ENCODE measurements at regions not wholly inside any gene's neighbourhood (a gene's known extent, or its start where the extent isn't known, plus 50 kb on each side); places are given as distances from the start of the nearest gene placed in this dataset.

DNA sequence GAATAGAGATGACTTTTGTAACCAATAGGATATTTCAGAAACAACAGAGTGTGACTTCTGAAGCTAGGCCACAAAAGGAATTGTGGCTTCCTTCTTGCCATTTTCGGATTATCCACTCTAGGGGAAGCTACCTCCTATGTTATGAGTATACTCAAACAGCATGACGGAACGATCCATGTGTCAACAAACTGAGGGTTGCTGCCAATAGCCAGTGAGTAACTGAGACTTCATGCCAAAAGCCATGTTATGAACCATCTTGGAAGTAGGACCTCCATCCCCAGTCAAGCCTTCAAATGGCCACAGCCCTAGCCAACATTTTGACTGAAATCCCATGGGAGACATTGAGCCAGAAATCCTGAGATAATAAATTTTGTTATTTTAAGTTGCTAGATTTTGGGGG lies 69.0 kb upstream of the IL6 start:
- no peak for DNase-seq (ENCODE audit: low read depth in 2 of 2)

DNA sequence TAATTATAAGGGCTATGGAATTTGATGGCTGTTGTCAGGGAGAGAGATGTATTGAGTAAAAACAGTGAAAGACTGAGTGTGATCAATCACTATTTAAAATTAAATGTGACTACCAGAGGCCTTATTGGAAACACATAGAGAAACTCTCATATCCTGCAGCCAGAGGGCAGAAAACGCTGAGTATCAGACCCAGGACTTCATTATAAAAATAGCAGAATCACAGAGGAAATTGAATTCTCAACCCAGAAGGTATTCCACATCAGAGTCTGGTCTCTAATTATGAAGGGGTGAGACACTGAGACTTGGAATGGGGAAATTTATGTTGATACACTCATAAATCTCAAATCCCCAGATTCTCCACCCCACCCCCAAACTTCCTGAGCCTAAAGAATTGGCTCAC lies 69.5 kb upstream of the IL6 start:
- DNase-seq (ENCODE audit: low read depth in 2 of 2) = no peak

DNA sequence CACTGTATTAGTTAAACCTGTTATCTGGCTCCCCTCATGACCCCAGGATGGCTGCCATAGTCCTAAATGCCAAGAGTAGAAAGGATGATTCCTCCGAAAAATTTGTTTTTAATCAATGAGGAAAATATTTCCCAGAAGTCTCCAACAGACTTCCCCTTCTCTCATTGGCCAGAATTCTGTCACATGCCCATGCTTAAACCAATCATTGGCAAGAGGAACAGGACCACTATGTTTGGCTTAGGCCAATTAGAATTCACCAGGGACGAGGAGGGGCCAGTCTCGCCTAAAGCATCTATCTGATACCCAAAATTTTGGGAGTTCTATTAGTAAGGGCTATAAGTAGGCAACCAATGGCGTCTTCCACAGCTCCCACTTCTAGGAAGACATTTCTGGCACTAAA lies 71.2 kb upstream of the IL6 start:
- DNase-seq (ENCODE audit: low read depth in 2 of 2) = no peak

DNA sequence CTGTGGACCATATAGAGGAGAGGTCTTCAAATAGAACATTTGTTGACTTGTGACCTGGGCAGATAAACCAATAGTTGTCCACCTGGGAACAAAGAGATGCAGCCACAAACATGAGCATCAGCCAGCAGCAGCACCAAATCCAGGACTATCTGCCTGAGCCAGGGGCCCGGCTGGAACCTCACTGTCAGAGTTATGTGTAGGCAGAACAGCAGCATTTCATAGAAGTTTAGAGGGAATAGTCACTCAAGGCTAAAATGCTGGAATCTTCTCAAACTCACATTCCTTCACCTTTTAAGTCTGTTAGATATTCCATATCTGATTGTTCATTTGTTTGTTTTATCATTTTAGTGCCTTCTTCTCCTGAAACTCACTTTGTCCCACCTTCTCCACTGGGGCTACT lies 72.2 kb upstream of the IL6 start:
- no peak for DNase-seq (ENCODE audit: low read depth in 2 of 2)

DNA sequence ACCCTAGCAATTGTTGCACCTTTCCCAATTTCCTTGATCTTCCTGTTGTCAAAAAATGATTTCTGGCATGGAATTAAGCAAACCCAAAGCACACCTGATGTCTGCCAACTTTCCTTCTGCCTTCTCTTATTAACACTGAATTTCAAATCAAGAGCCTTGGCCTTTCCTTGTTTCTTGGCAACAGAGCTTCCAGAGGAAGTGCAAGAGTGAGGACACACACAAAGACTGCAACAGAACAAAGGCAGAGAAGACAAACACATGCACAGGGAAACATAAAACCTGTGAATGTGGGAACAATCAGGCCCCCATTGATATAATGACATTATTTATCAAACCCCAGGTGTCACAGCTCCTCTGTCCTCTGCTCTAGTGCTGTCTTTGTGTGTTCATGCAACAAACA lies 73.0 kb upstream of the IL6 start:
- no peak for DNase-seq (ENCODE audit: low read depth in 2 of 2)

DNA sequence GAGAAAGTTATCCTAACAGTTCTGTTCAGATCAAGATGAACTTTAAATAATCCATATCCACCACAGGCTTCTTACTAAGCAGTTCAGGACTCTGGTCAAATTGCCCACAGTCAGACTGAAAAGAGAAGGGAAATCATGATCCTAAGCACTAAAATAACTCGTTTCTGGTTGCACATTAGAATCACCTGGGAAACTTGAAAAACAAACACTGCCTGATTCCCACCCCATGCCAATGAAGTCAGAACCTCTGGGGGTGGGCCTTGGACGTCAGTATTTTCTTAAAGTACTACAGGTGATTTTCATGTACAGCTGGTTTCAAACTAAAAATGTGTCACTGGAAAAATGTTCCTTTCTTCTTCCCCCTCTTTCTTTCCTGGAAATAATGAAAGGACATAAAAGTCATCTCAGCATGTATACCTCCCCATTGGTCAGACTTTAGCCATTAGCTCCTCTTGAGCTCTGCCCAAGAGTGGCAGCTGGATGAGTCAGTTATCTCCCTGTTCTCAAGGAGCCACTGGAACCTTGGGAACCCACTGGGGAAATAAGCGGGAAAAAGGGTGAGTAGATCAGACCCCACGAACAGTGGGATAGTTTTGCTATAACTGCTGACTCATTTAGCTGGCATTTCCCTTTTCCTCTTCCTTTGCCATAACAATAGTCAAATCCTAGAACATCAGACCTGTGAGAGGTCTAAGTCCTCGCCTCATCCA lies 75.3 kb upstream of the IL6 start:
- DNase-seq (ENCODE audit: low read depth in 2 of 2) = no peak

DNA sequence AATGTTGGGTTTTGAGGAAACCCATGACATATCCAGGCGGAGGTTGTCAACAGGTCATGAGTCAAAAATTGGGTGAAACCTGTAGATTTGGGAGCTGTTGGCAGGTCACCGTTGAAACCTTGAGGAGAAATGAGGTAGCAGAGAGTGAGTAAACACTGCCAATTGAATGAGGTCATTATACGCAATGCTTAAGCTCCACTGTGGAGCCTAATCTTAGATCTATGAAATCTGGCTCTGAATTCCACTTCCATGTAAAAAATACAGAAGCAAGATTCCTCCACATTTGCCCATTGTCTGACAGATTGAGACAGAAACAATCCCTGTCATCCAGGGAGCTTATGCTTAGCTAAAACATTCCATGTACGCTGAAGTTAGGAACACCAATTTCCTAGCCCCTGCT lies 76.0 kb upstream of the IL6 start:
- DNase-seq (ENCODE audit: low read depth in 2 of 2) = no peak

DNA sequence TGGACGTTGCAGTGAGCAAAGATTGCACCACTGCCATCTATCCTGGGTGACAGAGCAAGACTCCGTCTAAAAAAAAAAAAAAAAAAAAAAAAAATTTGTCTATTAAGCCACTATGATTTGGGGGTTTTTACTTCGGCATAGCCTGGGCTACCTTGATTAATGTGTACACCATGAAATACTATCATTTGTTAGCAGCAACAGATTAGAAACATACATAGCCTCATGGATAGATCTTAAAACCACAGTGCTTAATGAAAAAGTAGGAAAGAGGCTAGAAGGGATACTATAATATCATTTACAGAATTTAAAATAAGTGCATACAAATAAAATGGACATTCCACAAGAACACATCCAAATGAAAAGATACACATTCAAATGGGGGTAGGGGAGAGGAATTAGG lies 77.3 kb upstream of the IL6 start:
- DNase-seq (ENCODE audit: low read depth in 2 of 2) = no peak

DNA sequence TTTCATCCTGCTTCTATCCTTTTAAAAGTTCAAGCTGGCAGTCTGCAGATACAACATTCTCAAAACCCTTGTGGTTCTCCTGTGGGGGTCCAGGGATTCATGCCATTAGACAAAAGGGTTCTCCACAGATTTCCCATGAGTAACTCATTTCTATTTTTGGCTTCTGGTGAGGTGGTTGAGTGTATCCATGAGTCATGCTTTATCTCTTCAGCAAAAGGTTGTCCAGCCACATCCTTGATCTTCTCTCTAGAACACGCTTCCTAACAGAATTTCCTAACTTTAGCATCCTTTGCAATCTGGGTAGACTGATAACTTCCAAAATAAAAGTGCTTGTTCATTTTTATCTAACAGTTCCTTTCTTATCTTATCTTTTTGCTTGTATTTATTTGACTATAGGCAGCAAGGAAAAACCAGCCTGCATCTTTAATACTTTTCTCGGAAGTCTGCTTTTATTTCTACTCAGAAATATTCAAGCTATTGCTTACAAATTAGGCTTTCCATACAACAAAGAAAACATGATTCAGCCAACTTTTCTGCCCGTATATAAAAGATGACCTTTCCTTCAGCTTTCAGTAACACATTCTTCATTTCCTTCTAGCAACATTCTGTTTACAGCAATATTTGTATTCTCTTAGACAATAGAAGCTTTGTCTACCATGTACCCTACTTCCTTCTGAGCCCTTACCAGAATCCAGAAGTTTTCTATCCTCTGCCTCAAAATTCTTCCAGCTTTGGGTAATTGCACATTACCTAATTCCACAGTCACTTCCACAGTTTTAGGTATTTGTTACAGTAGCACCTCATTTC lies 79.3 kb upstream of the IL6 start:
- DNase-seq (ENCODE audit: low read depth in 2 of 2) = no peak

DNA sequence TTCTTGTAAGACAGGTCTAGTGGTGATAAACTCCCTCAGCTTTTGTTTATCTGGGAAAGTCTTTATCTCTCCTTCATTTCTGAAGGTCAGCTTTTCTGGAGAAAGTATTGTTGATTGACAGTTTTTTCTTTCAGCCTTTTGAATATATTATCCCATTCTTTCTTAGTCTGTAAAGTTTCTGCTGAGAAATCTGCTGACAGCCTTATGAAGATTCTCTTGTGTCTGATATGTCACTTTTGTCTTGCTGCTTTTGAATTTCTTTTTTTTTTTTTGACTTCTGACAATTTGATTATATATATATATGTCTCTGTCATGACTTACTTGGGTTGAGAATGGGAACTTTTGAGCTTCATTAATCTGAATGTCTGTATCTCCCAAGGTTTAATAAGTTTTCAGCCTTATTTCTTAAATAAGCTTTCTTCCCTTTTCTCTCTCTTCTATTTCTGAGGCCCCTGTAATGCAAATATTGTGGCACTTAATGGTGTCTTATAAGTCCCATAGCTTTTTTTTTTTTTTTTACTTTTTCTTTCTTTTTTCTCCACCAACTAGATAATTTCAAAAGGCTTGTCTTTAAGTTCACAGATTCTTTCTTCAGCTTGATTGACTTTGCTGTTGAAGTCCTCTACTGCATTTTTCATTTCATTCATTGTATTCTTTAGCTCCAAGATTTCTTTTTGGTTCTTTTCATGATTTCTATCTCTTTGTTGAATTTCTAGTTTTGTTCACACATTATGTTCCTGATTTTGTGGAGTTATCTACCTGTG lies 81.4 kb upstream of the IL6 start:
- no peak for DNase-seq (ENCODE audit: low read depth in 2 of 2)

DNA sequence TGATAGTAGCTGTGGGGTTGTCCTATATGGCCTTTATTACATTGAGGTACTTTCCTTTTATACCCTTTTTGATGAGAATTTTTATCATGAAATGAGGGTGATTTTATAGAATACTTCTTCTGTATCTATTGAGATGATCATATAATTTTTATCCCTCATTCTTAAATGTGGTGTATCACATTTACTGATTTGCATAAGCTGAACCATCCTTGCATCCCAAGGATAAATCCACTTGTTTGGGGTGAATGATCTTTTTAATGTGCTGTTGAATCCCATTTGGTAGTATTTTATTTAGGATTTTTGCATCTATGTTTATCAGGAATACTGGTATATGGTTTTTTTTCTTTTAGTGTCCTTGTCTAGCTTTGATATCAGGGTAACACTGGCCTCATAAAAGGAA lies 84.5 kb upstream of the IL6 start:
- DNase-seq (ENCODE audit: low read depth in 2 of 2) = no peak

DNA sequence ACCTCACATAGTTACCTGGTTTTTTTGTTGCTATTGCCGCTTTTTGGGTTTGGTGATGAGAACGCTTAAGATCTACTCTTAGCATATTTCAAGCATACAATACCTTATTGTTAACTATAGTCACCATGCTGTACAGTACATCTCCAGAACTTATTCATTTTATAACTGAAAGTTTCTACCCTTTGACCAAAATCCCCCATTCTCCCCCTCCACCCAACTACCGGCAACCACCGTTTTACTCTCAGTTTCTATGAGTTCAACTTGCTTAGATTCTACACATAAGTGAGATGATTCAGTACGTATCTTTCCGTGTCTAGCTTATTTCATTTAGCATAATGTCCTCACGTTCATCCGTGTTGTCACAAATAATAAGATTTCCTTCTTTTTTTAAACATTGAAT lies 86.7 kb upstream of the IL6 start:
- DNase-seq (ENCODE audit: low read depth in 2 of 2) = no peak

DNA sequence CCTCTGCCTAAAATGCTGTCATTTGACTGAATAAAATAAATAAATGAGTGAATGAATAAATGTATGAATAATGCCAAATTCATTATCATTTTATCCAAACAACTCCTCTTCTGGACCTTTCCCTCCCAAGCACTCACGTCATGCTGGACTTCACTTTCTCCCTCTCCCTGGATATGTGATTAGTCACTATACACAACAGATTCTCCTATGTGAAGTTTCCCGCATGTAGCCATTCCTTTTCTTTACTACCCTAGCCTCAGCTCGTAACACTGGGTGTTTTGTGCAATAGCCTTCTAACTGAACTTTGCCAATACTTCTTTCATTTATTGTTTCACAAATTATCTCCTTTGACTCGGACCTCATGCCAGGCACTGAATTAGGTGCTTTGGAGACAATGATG lies 87.6 kb upstream of the IL6 start:
- DNase-seq (ENCODE audit: low read depth in 2 of 2) = no peak

DNA sequence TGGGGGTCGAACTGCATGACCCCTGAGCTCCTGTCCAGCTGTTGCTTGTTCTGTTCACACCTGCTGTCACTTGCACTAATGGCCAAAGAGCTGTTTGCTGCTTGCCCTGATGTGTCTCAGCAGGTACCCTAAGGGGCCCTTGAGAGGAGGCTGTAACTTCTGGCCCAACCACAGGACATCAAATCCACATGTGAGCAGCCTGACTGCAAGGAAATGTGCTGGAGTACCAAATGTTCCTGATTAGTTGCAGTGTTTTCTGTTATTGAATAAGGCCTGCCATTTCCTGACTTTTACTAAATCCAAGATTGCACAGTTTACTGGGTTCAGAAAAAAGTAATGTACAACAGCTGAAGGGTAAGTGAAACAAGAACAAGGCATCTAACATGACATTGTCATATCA lies 91.7 kb upstream of the IL6 start:
- DNase-seq (ENCODE audit: low read depth in 2 of 2) = no peak

DNA sequence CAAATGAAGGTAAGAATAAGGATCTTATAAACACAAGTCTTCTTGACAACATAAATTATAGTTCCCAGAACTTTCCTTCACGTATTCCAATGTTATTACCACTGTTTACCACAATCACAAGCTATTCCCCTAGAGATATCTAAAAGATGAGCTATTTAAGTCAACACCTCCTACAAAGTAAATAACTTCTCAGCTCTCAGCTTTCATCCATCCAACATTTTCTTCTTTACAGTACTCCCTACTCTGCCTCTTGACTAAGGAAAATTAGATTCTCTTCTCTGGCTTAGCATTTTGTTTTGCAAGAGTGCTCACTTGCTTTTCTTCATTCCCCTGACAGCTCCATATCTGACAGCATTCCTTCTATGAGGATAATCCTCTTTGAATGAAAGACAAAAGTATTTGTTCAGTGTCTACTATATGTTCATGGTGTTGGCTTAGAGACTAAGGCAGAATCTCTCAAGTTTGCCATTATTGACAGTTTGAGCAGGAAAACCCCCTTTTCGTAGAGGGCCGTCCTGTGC lies 93.0 kb upstream of the IL6 start:
- no peak for DNase-seq (ENCODE audit: low read depth in 2 of 2)

DNA sequence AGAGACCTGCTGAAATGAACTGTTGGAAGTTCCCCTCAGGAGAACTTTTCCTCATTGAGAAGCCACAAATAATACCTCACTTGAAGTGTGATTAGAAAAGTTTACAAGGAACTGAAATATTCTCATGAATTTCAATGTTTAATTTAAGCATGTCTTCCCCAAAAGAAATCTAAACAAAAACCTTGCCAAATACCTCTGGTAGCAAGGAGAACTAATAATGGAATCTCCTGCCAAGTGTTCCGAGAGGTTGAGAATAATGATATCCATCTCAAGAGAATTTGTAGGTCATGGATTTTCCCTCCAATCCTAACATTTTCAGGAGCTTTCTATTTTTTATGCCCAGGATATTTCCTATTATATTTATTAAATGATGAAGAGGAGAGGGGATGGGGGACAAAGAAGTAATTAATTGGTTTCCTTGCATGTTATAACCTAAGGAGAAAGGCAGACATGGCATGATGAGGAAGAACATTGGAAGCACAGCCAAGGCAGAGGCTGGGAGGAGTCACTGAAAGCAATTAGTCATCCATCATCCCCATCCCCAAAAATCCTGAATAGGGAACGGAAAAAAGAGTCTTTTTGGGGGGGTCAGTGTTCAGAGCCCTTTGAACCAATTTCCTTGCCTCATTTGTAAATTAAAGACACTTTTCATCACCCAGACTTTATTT lies 93.6 kb upstream of the IL6 start:
- no peak for DNase-seq (ENCODE audit: low read depth in 2 of 2)

DNA sequence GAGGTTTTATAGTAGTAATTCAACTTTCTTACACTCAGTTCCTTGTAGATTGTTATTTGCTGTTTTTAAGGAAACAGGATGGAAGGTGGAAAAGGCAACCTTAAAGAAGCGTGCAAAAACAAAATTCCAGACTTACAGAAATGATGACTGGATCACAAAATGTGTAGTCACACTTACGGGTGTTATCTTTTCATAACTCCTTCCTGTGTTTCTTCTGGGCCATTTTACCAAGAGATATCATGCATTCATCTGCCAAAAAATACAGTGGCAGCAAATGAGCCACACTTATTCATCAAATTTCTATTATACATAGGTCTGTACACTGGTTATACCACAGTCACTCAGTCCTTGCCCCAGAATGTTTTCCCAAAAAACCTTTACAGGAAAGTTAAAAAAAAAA lies 94.3 kb upstream of the IL6 start:
- no peak for DNase-seq (ENCODE audit: low read depth in 2 of 2)

DNA sequence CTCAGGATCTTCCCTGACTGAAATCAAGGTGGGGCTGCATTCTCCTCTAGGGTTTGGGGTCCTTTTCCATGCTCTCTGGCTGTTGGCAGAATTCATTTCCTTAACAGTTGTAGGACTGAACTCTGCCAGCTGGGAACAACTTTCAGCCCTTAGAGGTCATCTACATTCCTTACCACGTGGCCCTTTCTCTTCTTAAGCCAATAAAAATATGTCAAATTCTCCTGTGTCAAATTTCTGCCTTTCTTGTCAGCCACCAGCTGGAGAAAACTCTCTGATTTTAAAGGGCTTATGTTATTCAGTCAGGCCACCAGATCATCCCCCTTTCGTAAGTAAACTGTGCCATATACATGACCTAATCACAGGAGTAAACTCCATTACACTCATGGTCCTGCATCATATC lies 95.3 kb upstream of the IL6 start:
- no peak for DNase-seq (ENCODE audit: low read depth in 2 of 2)

DNA sequence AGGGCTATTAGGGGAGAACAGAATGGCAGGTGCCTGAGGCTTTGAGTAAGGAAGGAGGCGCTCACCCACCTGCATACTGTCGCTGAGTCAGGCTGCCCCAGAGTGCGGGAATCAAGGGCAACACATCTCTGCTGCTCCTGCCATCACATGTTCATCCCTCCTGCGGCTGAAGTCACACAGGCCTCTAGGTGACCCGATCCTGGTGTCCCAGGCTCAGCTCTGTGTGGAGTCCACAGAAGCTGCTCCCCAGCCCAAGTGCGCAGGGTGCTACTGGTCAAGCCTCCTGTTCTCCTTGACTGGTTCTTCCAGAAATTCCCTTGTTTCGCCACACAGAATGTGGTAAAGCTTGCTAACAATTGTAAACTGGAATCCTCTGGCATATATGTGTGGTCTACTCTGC lies 96.9 kb upstream of the IL6 start:
- no peak for DNase-seq (ENCODE audit: low read depth in 2 of 2)

DNA sequence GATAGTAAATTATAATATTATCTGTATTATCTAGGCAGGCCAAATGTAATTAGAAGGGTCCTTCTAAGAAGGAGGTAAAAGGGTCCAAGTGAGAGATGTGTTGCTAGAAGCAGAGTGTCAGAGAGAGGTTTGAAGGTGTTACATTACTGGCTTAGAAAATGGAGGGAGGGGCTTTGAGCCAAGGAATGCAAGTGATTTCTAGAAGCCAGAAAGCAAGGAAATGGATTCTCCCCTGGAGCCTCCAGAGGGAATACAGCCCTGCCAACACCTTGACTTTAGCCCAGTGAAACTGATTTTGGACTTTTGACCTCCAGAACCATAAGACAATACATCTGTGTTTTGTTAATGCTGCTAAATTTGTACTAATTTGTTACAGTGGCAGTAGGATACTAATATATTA lies 97.9 kb upstream of the IL6 start:
- no peak for DNase-seq (ENCODE audit: low read depth in 2 of 2)

DNA sequence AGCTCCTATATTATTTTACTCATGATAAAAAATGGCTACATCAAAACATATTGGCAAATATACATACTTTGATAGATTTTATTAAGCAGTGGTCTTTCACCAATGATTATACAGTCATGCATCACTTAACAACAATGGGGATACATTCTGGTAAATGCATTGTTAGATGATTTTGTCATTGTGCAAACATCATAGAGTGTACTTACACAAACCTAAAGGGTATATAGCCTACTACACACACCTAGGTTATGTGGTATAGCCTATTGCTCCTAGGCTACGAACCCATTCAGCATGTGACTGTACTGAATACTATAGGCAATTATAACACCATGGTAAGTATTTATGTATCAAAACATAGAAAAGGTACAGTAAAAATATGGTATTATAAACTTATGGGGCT lies 98.9 kb upstream of the IL6 start:
- no peak for DNase-seq (ENCODE audit: low read depth in 2 of 2)

DNA sequence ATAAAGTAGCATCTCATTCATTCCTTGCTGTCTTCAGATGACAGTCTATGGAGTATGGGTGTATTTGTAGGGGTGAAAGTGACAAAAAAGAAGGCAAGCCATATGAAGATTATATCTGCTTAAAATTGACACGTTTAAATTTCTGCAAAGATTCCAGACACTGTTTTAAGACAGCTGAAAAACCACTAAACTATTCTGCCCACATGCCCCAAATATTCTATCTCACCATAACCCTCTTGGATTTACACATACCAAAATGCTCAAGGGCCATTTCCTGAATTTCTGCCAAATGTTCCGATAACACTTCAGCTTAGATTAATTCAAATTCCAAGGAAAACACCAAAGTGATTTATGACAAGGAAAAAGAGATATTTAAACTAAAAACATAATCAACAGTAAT lies 99.9 kb upstream of the IL6 start:
- DNase-seq (ENCODE audit: low read depth in 2 of 2) = no peak

All from stimulated activated CD8-positive, alpha-beta memory T cell treated with anti-CD3 and anti-CD28 coated beads, Interleukin-7, amount 100 ng/mL, for 4 hours (primary cell).